Adrenal gland (tissue), 5 donors: ENCODE measurements at regions not wholly inside any gene's neighbourhood (a gene's known extent, or its start where the extent isn't known, plus 50 kb on each side); places are given as distances from the start of the nearest gene placed in this dataset.

ENCODE experiments used
- CTCF ChIP-seq, 6 experiments: fragments of 450-650 bp in 4 of 6; fragments of 200-600 bp in 2 of 6; sonication (generic) in 1 of 6; IDR thresholded peaks; 1 replicate in 5 of 6; 2 replicates in 1 of 6; pipeline versions ENCODE4 v1.5.1 to v1.8.0; 2016 to 2021; ENCODE audit warnings: antibody characterized with exemption in 6 of 6, mild to moderate bottlenecking in 2 of 6, moderate library complexity in 1 of 6
- POLR2A ChIP-seq, 2 donors: fragments of 450-650 bp; IDR thresholded peaks; one replicate each; pipeline ENCODE4 v1.6.1; 2017; ENCODE audit warnings: antibody characterized with exemption in 2 of 2, mild to moderate bottlenecking in 2 of 2, moderate library complexity in 1 of 2
- donor health status: DM: no; HTN: no; CAD: no.

GRCh38 chr1:218880484-218881060, 293.1 kb upstream of the LYPLAL1 start:
- TF ChIP-seq CTCF (IDR thresholded peaks at IDR 0.05) (no peak), POLR2A (IDR thresholded peaks at IDR 0.05) (no peak)
